GM23248 (cell line): ENCODE measurements at regions not wholly inside any gene's neighbourhood (a gene's known extent, or its start where the extent isn't known, plus 50 kb on each side); places are given as distances from the start of the nearest gene placed in this dataset.

Source experiments
- DNase-seq: peaks from one replicate; pipeline ENCODE4 v3.0.0-alpha.2; 2015
- H2AFZ ChIP-seq: fragments of 200-600 bp; sonication (generic); 2 replicates; pipeline ENCODE4 v1.6.1; 2016; ENCODE audit warnings: antibody characterized with exemption
- H3F3A ChIP-seq: fragments of 200-600 bp; sonication (generic); 2 replicates; pipeline ENCODE4 v1.6.1; 2016; ENCODE audit warnings: mild to moderate bottlenecking, antibody characterized with exemption, mixed run types; ENCODE audit not compliant: insufficient read depth
- H3K27ac ChIP-seq: fragments of 200-600 bp; sonication (generic); 2 replicates; pipeline ENCODE4 v1.5.1; 2016; ENCODE audit warnings: mild to moderate bottlenecking
- H3K27me3 ChIP-seq: fragments of 200-600 bp; sonication (generic); replicated peaks from 2 replicates; pipeline ENCODE4 v1.6.1; 2016; ENCODE audit warnings: mild to moderate bottlenecking; ENCODE audit not compliant: insufficient read depth
- H3K36me3 ChIP-seq: fragments of 200-600 bp; sonication (generic); 2 replicates; pipeline ENCODE4 v1.6.1; 2016; ENCODE audit warnings: low read depth, mild to moderate bottlenecking
- H3K4me1 ChIP-seq: fragments of 200-600 bp; sonication (generic); 2 replicates; pipeline ENCODE4 v1.6.1; 2016; ENCODE audit warnings: mild to moderate bottlenecking; ENCODE audit not compliant: insufficient read depth
- H3K4me2 ChIP-seq: fragments of 200-600 bp; sonication (generic); one replicate; pipeline ENCODE4 v1.6.1; 2016; ENCODE audit warnings: mild to moderate bottlenecking; ENCODE audit not compliant: unreplicated experiment
- H3K4me3 ChIP-seq: fragments of 200-600 bp; sonication (generic); 2 replicates; pipeline ENCODE4 v1.5.1; 2016; ENCODE audit warnings: mild to moderate bottlenecking
- H3K79me2 ChIP-seq: fragments of 200-600 bp; sonication (generic); 2 replicates; pipeline ENCODE4 v1.6.1; 2016; ENCODE audit warnings: mild to moderate bottlenecking; ENCODE audit not compliant: insufficient read depth
- H3K9ac ChIP-seq: fragments of 200-600 bp; sonication (generic); 2 replicates; pipeline ENCODE4 v1.6.1; 2016; ENCODE audit warnings: mild to moderate bottlenecking
- H3K9me2 ChIP-seq: fragments of 200-600 bp; sonication (generic); 2 replicates; pipeline ENCODE4 v1.6.1; 2016; ENCODE audit warnings: mixed run types, mild to moderate bottlenecking, moderate library complexity; ENCODE audit not compliant: insufficient read depth
- H3K9me3 ChIP-seq: fragments of 200-600 bp; sonication (generic); one replicate; pipeline ENCODE4 v1.6.1; 2017; ENCODE audit warnings: low read depth
- H4K20me1 ChIP-seq: fragments of 200-600 bp; sonication (generic); 2 replicates; pipeline ENCODE4 v1.6.0; 2016; ENCODE audit not compliant: insufficient read depth
- EZH2 ChIP-seq: fragments of 200-600 bp; sonication (generic); IDR thresholded peaks from 2 replicates; pipeline ENCODE4 v1.6.1; 2018; ENCODE audit warnings: antibody characterized with exemption, mild to moderate bottlenecking; ENCODE audit not compliant: insufficient read depth, poor library complexity, severe bottlenecking
- EZH2phosphoT487 ChIP-seq: fragments of 200-600 bp; sonication (generic); IDR thresholded peaks from 2 replicates; pipeline ENCODE4 v1.6.1; 2018; ENCODE audit warnings: antibody characterized with exemption, moderate library complexity, mild to moderate bottlenecking, low read depth; ENCODE audit not compliant: insufficient read depth
- WGBS, 2 experiments: methylation state at CpG; one replicate each; pipeline ENCODE4 v1.1.6; 2015 to 2017; ENCODE audit warnings: low lambda C conversion rate in 2 of 2, low coverage in 1 of 2; ENCODE audit errors: missing lambda C conversion rate in 2 of 2; 5-methylcytosine and 5-hydroxymethylcytosine counted together
- in situ Hi-C: fragments of 300-500 bp; cut with MboI; formaldehyde crosslinking; loops from 2 replicates; pipeline ENCODE4 v1.15.0; 2020

GRCh38 chr13:65530688-65531087, 1699.4 kb downstream of the PCDH9 start:
- Histone ChIP-seq H3K9me2 (no peaks in the 10 kb centered on the region), H3K36me3 (no peaks in the 10 kb centered on the region), H3K4me2 (no peak overlapping the region), H4K20me1 (no peaks in the 10 kb centered on the region), H3K79me2 (no peaks in the 10 kb centered on the region), H3K27me3 (no peaks in the 10 kb centered on the region), H3K27ac (no peak overlapping the region), H3F3A (no peaks in the 10 kb centered on the region), H3K9me3 (no peaks in the 10 kb centered on the region), H3K4me3 (no peak overlapping the region), H2AFZ (no peak overlapping the region), H3K4me1 (no peaks in the 10 kb centered on the region), H3K9ac (no peak overlapping the region)
- no peak for TF ChIP-seq EZH2
- no peak for TF ChIP-seq EZH2phosphoT487
- in situ Hi-C loops: no loop called here
- 12 to 15% methylated on average over 2 of the region's 2 CpGs for WGBS, 2 experiments
- no peak for DNase-seq

- Histone ChIP-seq H3K9me3 (no peaks in the 10 kb centered on the region), H3K79me2 (no peaks in the 10 kb centered on the region), H3K4me3 (no peak overlapping the region), H3F3A (no peaks in the 10 kb centered on the region), H3K27ac (no peak overlapping the region), H3K4me1 (no peaks in the 10 kb centered on the region), H4K20me1 (no peaks in the 10 kb centered on the region), H3K36me3 (no peaks in the 10 kb centered on the region), H3K4me2 (no peak overlapping the region), H2AFZ (no peak overlapping the region), H3K9me2 (no peaks in the 10 kb centered on the region), H3K27me3 (no peaks in the 10 kb centered on the region), H3K9ac (no peak overlapping the region)
- in situ Hi-C loops: no loop called here
- no peak for DNase-seq
- 18 to 29% methylated on average over 4 of the region's 4 CpGs for WGBS, 2 experiments
- no peak for TF ChIP-seq EZH2phosphoT487
These were observed 1700.6 kb downstream of the PCDH9 start for GRCh38 chr13:65529541-65529940.

GRCh38 chr13:65508745-65509144, 1721.4 kb downstream of the PCDH9 start:
- Histone ChIP-seq H3K9me3 (no peaks in the 10 kb centered on the region), H3K4me1 (no peaks in the 10 kb centered on the region), H3K4me3 (no peak overlapping the region), H3K27ac (no peak overlapping the region), H3K79me2 (no peaks in the 10 kb centered on the region), H3K36me3 (no peaks in the 10 kb centered on the region), H3K9ac (no peak overlapping the region), H3F3A (no peaks in the 10 kb centered on the region), H3K4me2 (no peak overlapping the region), H3K27me3 (no peaks in the 10 kb centered on the region), H4K20me1 (no peaks in the 10 kb centered on the region), H2AFZ (no peak overlapping the region), H3K9me2 (no peaks in the 10 kb centered on the region)
- DNase-seq: no peak
- TF ChIP-seq EZH2 (no peak), EZH2phosphoT487 (no peak)
- in situ Hi-C loops: no loop called here

- H2AFZ ChIP-seq: no peak overlapping the region
- DNase-seq: no peak
- in situ Hi-C loops: no loop called here
These were observed 1721.8 kb downstream of the PCDH9 start for GRCh38 chr13:65508338-65508737.

GRCh38 chr13:65505941-65506340, 1724.2 kb downstream of the PCDH9 start:
- H4K20me1 ChIP-seq: no peaks in the 10 kb centered on the region
- no peaks in the 10 kb centered on the region for H3K36me3 ChIP-seq
- no peaks in the 10 kb centered on the region for H3K9me2 ChIP-seq
- no peaks in the 10 kb centered on the region for H3K9me3 ChIP-seq
- 10 to 15% methylated on average over 1 of the region's 1 CpG for WGBS, 2 experiments
- H3K27ac ChIP-seq: no peak overlapping the region
- no peak for DNase-seq
- H3K4me1 ChIP-seq: no peaks in the 10 kb centered on the region
- no peak overlapping the region for H2AFZ ChIP-seq
- H3K27me3 ChIP-seq: no peaks in the 10 kb centered on the region
- H3K4me3 ChIP-seq: no peak overlapping the region
- in situ Hi-C loops: no loop called here
- H3K79me2 ChIP-seq: no peaks in the 10 kb centered on the region
- TF ChIP-seq EZH2phosphoT487 (no peak), EZH2 (no peak)
- no peak overlapping the region for H3K9ac ChIP-seq
- H3K4me2 ChIP-seq: no peak overlapping the region
- no peaks in the 10 kb centered on the region for H3F3A ChIP-seq

More at GRCh38 chr13:65508338-65508737, 1721.8 kb downstream of the PCDH9 start:
- no peaks in the 10 kb centered on the region for H3K27me3 ChIP-seq
- no peaks in the 10 kb centered on the region for H3K9me3 ChIP-seq
- no peaks in the 10 kb centered on the region for H3K79me2 ChIP-seq
- no peak overlapping the region for H3K9ac ChIP-seq
- no peaks in the 10 kb centered on the region for H3K36me3 ChIP-seq
- TF ChIP-seq EZH2 (no peak), EZH2phosphoT487 (no peak)
- H3K27ac ChIP-seq: no peak overlapping the region
- H3K4me2 ChIP-seq: no peak overlapping the region
- no peaks in the 10 kb centered on the region for H4K20me1 ChIP-seq
- H3K9me2 ChIP-seq: no peaks in the 10 kb centered on the region
- no peak overlapping the region for H3K4me3 ChIP-seq
- no peaks in the 10 kb centered on the region for H3K4me1 ChIP-seq
- no peaks in the 10 kb centered on the region for H3F3A ChIP-seq
